Stimulated activated CD8-positive, alpha-beta memory T cell treated with anti-CD3 and anti-CD28 coated beads, Interleukin-15, amount 100 ng/mL, for 4 hours (primary cell): ENCODE measurements at regions not wholly inside any gene's neighbourhood (a gene's known extent, or its start where the extent isn't known, plus 50 kb on each side); places are given as distances from the start of the nearest gene placed in this dataset.
"Not testable (repeated sequence)": the region's sequence is repeated elsewhere in the genome, so short reads cannot be mapped to it uniquely, and the experiment has no call there.

Source experiments
- DNase-seq, 2 donors: peaks; one replicate each; pipeline ENCODE4 v3.0.0-alpha.2; 2020; ENCODE audit warnings: low read depth in 2 of 2

GRCh38 chr9:99628849-99629620 lies 192.7 kb upstream of the NR4A3 start:
- DNase-seq = no peak

GRCh38 chr9:99632349-99633038 lies 189.2 kb upstream of the NR4A3 start:
- no peak for DNase-seq

- no peak for DNase-seq
These were observed 188.4 kb upstream of the NR4A3 start for GRCh38 chr9:99633265-99633664.

DNA sequence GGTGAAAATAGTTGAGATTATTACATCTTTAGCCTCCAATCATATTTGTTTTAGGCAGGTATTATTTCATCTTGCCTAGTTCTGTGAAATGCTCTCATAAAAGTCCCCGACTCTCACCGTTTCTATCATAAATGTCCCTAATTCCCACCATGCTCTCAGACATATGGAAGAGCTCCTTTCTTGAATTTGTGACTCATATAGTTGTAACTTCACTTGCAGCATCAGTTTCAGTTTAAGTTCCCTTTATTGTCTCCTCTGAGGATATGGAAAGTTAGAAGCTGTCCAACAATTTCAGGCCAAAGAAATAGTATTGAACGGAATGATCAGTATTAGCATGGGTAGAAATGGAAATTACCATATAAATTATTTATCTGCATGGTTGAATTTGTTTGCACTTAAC lies 187.5 kb upstream of the NR4A3 start:
- DNase-seq = no peak

GRCh38 chr9:99635032-99635431 lies 186.7 kb upstream of the NR4A3 start:
- no peak for DNase-seq

GRCh38 chr9:99637641-99638040 lies 184.0 kb upstream of the NR4A3 start:
- no peak for DNase-seq

DNA sequence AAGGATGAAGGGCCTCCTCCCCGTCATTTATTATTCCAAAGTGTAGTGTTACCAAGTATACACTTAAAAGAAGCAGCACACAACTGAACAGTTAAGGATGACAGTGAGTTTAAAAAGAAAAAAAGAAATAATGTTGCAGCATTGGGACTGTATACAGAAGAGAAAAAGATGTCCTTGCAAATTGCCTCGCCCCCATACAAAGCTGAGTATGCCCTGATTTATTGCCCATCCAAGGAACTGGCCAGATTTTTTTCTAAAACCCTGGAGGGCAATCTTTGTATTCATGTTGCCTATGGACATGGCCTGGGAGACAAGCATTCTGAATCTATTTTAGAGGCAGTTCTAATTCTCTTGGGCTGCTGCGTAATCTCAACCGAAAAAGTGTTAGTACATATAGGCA lies 182.7 kb upstream of the NR4A3 start:
- DNase-seq = no peak

GRCh38 chr9:99647604-99648003 lies 174.1 kb upstream of the NR4A3 start:
- DNase-seq = no peak

DNA sequence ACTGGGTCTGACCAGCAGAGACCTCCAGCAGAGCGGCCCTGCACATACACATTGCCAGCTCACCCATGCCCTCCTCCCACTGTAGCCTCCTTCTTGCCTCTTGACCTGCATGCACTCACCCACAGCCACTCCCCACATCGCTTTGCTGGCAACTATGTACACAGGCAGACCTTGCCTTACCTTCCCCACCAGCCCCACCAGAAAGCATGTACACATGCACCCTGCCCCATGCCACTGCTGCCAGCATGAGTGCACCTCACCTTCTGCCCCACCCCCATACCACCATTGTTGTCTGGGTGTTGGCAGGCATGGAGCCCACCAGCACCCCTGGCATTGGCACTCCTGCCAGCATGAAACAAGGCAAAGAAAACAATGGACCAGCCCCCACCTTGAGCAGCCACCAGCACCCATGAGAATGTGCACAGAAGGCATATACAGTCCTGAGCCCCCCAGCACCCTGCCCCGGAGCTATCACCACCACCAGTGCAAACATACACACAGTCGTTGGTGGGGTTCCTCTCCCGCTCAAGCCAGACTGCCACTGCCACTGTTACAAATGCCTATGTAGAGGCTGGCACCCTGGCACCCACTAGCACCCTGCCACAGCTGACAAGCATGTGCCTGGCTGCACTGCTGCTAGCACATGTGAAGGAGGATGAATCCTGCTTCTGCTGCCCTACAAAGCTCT lies 171.4 kb upstream of the NR4A3 start:
- DNase-seq = no peak

DNA sequence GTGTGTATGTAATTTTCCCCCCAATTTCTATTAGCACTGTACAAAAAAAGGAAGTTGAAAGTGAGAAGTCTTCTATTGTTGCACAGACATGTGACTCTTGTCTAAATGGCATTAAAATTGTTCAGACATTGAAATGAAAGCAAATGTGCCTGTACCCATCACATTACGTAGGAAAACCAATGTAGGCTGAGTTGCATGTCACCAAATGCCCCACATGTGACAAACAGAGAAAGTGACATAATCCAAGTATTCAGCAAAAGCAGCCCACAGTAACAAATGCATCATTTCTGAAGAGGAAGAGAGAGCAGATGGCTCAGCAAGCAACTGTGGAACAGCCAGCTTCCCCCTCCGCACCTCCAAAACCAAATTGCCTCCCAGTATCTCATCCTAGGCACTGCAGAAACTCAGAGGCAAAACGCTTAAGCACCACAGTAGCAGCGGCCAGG lies 161.5 kb upstream of the NR4A3 start:
- DNase-seq = no peak

- no peak for DNase-seq
These were observed 158.4 kb upstream of the NR4A3 start for GRCh38 chr9:99663297-99663696.

- no peak for DNase-seq
These were observed 157.8 kb upstream of the NR4A3 start for GRCh38 chr9:99663856-99664255.

DNA sequence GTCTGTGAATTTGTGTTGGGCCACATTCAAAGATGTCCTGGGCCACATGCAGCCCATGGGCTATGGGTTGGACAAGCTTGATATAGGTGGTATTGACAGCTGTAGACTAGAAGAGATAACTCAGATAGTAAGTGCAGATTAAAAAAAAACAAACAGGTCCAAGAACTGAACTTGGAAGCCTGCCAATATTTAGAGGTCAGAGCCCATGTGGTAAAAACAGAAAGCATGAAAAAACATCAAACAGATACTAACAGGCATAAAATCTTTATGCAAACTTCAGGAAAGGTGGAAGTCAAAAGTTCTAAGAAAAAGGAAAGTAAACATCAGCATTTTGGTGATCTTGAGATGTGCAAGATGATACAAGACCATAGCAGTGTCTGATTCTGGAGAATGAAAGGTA lies 155.1 kb upstream of the NR4A3 start:
- no peak for DNase-seq

- not testable (repeated sequence) for DNase-seq
These were observed 150.8 kb upstream of the NR4A3 start for GRCh38 chr9:99670886-99671285.

- DNase-seq = no peak
These were observed 144.4 kb upstream of the NR4A3 start for GRCh38 chr9:99677281-99677680.

DNA sequence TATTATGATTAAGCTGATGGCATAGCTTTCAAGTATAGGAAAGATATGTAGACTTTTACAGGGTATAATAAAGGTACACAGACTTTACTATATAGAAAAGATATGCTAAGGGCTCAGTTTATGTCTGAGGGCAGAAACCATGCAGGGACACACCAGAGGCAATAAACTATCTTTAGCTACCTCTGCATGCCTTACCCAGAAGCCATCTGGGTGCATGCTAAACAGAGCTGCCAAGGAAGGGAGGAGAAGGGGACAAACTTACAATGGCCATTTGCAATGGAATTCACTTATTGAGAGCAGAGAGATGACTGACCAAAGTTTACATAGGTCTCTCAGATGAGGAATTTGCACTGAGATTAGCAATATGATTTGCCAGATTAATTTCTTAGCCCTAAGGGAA lies 143.1 kb upstream of the NR4A3 start:
- DNase-seq = no peak

- DNase-seq = no peak
These were observed 141.5 kb upstream of the NR4A3 start for GRCh38 chr9:99680191-99680590.

DNA sequence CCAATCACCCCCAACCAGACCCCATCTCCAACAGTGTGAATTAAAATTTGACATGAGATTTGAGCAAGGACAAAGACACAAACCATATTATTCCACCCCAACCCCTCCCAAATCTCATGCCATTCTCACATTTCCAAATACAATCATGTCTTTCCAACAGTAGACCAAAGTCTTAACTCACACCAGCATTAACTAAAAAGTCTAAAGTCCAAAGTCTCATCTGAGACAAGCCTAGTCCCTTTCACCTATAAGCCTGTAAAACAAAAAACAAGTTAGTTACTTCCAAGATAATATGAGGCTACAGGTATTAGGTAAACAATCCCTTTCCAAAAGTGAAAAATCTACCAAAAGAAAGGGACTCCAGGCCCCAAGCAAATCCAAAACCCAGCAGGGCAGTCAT lies 140.6 kb upstream of the NR4A3 start:
- no peak for DNase-seq

DNA sequence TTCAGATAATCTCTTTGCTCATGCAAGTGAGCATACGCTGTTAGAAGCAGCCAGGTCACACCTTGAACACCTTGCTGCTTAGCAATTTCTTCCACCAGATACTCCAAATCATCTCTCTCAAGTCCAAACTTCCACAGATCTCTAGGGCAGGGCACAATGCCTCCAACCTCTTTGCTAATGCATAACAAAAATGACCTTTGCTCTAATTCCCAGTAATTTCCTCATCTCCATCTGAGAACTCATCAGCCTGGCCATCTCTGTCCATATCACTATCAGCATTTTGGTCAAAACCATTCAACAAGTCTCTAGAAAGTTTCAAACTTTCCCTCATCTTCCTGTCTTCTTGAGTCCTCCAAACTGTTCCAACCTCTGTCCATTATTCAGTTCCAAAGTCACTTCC lies 139.3 kb upstream of the NR4A3 start:
- no peak for DNase-seq

GRCh38 chr9:99682870-99683269 lies 138.8 kb upstream of the NR4A3 start:
- no peak for DNase-seq

DNA sequence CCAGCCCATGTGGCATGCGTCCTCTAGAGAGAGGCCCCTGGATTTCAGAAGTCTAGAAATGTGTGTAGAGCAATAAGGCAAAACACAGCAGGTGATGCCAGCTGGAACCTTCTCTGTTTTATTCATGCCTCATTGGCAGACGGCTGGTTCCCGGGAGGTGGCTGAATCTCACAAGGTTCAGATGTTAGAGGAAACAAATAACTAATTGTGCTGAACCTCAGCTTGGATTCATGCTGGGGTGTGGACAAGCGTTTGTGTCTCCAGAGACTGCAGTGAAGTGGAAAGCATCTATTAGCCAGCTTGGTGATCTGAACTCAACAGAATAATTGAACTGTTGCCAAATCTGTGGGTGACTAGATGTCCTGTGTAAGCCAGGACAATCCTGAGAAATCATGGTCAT lies 131.1 kb upstream of the NR4A3 start:
- DNase-seq = no peak

DNA sequence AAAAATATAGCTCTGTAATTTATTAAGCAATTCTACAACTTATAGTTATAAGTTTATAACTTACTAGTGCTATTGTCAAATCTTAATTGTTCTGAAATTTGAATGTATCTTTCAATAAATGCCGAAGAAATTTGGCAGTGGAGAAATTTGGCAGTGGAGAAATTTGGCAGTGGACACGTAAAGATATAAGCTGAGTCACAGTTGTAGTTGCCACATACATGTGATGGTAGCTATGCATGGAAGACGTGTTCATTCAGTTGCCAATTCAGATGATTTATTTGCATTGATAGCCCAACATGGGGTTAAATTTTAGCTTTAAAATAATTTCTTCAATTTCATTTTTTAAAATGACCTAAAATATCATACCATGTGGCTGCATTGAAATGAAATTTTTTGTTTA lies 127.8 kb upstream of the NR4A3 start:
- DNase-seq = no peak

- DNase-seq = no peak
These were observed 127.3 kb upstream of the NR4A3 start for GRCh38 chr9:99694393-99694792.
